NCI-H1694 treated with DMSO at 0.1 percent for 48 hours (cell line): ENCODE measurements at regions not wholly inside any gene's neighbourhood (a gene's known extent, or its start where the extent isn't known, plus 50 kb on each side); places are given as distances from the start of the nearest gene placed in this dataset.
"Not testable (repeated sequence)": the region's sequence is repeated elsewhere in the genome, so short reads cannot be mapped to it uniquely, and the experiment has no call there.

ENCODE experiments used
- DNase-seq: peaks from one replicate; lab custom pipeline; 2025; lab: John Stamatoyannopoulos, UW

- no peak for DNase-seq
These were observed 171.5 kb downstream of the EVA1A start for GRCh38 chr2:75389271-75389670.

GRCh38 chr2:75381032-75381431, 179.7 kb downstream of the EVA1A start:
- no peak for DNase-seq

- no peak for DNase-seq
These were observed 180.3 kb upstream of the TACR1 start for GRCh38 chr2:75379476-75380210.

GRCh38 chr2:75375646-75376582, 176.6 kb upstream of the TACR1 start:
- no peak for DNase-seq

- not testable (repeated sequence) for DNase-seq
These were observed 175.2 kb upstream of the TACR1 start for GRCh38 chr2:75374414-75374957.

GRCh38 chr2:75367401-75367800, 168.1 kb upstream of the TACR1 start:
- DNase-seq, result no peak

GRCh38 chr2:75361486-75361885, 162.2 kb upstream of the TACR1 start:
- DNase-seq, result no peak

- DNase-seq, result no peak
These were observed 161.6 kb upstream of the TACR1 start for GRCh38 chr2:75360945-75361344.

GRCh38 chr2:75356865-75357264, 157.5 kb upstream of the TACR1 start:
- no peak for DNase-seq

- no peak for DNase-seq
These were observed 153.8 kb upstream of the TACR1 start for GRCh38 chr2:75353131-75353530.

GRCh38 chr2:75348307-75348706, 149.0 kb upstream of the TACR1 start:
- no peak for DNase-seq

- no peak for DNase-seq
These were observed 144.8 kb upstream of the TACR1 start for GRCh38 chr2:75344146-75344545.

GRCh38 chr2:75342504-75343175, 143.3 kb upstream of the TACR1 start:
- DNase-seq, result no peak

- no peak for DNase-seq
These were observed 141.2 kb upstream of the TACR1 start for GRCh38 chr2:75340560-75340959.

GRCh38 chr2:75338461-75338860, 139.1 kb upstream of the TACR1 start:
- no peak for DNase-seq

- no peak for DNase-seq
These were observed 138.3 kb upstream of the TACR1 start for GRCh38 chr2:75337619-75338018.

GRCh38 chr2:75337016-75337415, 137.7 kb upstream of the TACR1 start:
- no peak for DNase-seq

- DNase-seq, result no peak
These were observed 137.1 kb upstream of the TACR1 start for GRCh38 chr2:75336451-75336850.

- no peak for DNase-seq
These were observed 134.8 kb upstream of the TACR1 start for GRCh38 chr2:75334076-75334475.

GRCh38 chr2:75333646-75334045, 134.3 kb upstream of the TACR1 start:
- DNase-seq, result no peak

- DNase-seq, result no peak
These were observed 128.8 kb upstream of the TACR1 start for GRCh38 chr2:75328156-75328555.

GRCh38 chr2:75327334-75327733, 128.0 kb upstream of the TACR1 start:
- no peak for DNase-seq
